ENCODE measurements at regions not wholly inside any gene's neighbourhood (a gene's known extent, or its start where the extent isn't known, plus 50 kb on each side); places are given as distances from the start of the nearest gene placed in this dataset.

DNA sequence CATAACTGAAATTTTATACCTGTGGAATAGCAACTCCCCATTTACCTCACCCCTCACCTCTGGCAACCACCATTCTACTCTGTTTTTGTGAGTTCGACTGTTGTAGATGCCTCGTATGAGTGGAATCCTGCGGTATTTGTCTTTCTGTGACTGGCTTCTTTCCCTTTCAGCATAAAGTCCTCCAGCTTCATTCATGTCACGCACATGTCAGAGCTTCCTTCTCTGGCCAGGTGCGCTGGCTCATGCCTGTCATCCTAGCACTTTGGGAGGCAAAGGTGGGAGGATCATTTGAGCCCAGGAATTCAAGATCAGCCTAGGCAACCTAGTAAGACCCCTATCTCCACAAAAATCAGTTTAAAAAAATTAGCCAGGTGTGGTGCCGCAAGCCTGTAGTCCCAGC, 278.4 kb downstream of the PARN start:
- no peak for TF ChIP-seq CTCF (conservative IDR thresholded peaks at IDR 0.05; ENCODE audit: low read length)
- TF ChIP-seq EZH2phosphoT487 (IDR thresholded peaks at IDR 0.05; ENCODE audit: borderline replicate concordance, low read depth, low read length), result no peak
- Histone ChIP-seq H3K9me2 (ENCODE audit: insufficient read depth, low read length) (no peaks in the 10 kb centered on the region), H2AFZ (ENCODE audit: low read length) (no peak overlapping the region), H3K4me3 (ENCODE audit: low read depth, low read length, poor library complexity, severe bottlenecking) (no peak overlapping the region), H3K79me2 (ENCODE audit: insufficient read depth, low read depth, low read length) (no peaks in the 10 kb centered on the region), H3K9me3 (ENCODE audit: low read length) (no peaks in the 10 kb centered on the region), H3K27ac (ENCODE audit: low read depth, low read length, poor library complexity, severe bottlenecking) (peak overlapping the region; percentile 14), H4K20me1 (ENCODE audit: insufficient read depth, low read length) (no peaks in the 10 kb centered on the region), H3K36me3 (ENCODE audit: insufficient read depth, low read length) (no peaks in the 10 kb centered on the region), H3K4me1 (ENCODE audit: insufficient read depth, low read length, poor library complexity, severe bottlenecking) (peaks cover 66% of the 10 kb centered on the region), H3K4me2 (ENCODE audit: low read length) (no peak overlapping the region)
- intact Hi-C loops (cut with micrococcal nuclease; ENCODE audit: unreplicated experiment), result no loop called here
- no TSS peak for BruUV-seq (replicated peaks)
- ChIA-PET POLR2A (interaction anchor here (0.7 kb wide), 1 partner anchor 151 kb away, joined by 3 read pairs; no protein-coding TSS in a partner anchor), CTCF (ENCODE audit: unreplicated experiment) (interaction anchor here (0.6 kb wide), 1 partner anchor 48 kb away, joined by 3 read pairs; no protein-coding TSS in a partner anchor)
- no peak for DNase-seq (ENCODE audit: low spot score)

GRCh38 chr16:14350626-14351025, 279.4 kb downstream of the PARN start:
- H3K9me2 ChIP-seq (ENCODE audit: insufficient read depth, low read length), result no peaks in the 10 kb centered on the region
- CTCF ChIA-PET (ENCODE audit: unreplicated experiment), result no interaction called here
- peaks cover 56% of the 10 kb centered on the region for H3K4me1 ChIP-seq (ENCODE audit: insufficient read depth, low read length, poor library complexity, severe bottlenecking)
- no peaks in the 10 kb centered on the region for H3K36me3 ChIP-seq (ENCODE audit: insufficient read depth, low read length)
- no peak for DNase-seq (ENCODE audit: low spot score)
- TF ChIP-seq EZH2phosphoT487 (IDR thresholded peaks at IDR 0.05; ENCODE audit: borderline replicate concordance, low read depth, low read length) (no peak), CTCF (conservative IDR thresholded peaks at IDR 0.05; ENCODE audit: low read length) (no peak)
- H2AFZ ChIP-seq (ENCODE audit: low read length), result peak overlapping the region; percentile 67; the same call in 1 of the 2 replicates
- H3K79me2 ChIP-seq (ENCODE audit: insufficient read depth, low read depth, low read length), result no peaks in the 10 kb centered on the region
- TSS peak; percentile 75 for BruUV-seq (replicated peaks)
- peak overlapping the region; percentile 64 for H3K4me2 ChIP-seq (ENCODE audit: low read length)
- H3K9me3 ChIP-seq (ENCODE audit: low read length), result no peaks in the 10 kb centered on the region
- H4K20me1 ChIP-seq (ENCODE audit: insufficient read depth, low read length), result no peaks in the 10 kb centered on the region
- H3K4me3 ChIP-seq (ENCODE audit: low read depth, low read length, poor library complexity, severe bottlenecking), result peak overlapping the region; percentile 29
- peak overlapping the region; percentile 60 for H3K27ac ChIP-seq (ENCODE audit: low read depth, low read length, poor library complexity, severe bottlenecking)
- POLR2A ChIA-PET, result no interaction called here
- intact Hi-C loops (cut with micrococcal nuclease; ENCODE audit: unreplicated experiment), result no loop called here

DNA sequence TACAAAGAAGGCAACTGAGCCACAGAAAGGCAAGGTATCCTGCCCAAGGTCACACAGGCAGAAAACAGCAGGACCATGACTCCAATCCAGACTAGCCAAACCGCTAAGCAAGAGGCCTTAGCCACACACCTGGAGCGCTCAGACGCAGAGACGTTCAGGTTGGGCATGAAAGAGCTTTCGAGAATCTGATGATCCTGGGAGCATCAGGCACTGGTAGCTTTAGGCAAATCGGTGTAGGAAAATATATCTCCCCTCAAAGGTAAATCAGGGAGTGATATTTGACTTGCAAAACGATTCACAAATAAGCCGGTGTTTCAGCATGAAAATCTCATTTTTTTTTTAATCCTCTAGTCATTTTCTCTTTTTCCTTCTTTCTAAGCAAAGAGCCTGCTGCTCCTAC, 279.0 kb downstream of the MRTFB start:
- Histone ChIP-seq H2AFZ (ENCODE audit: low read length) (peak overlapping the region; percentile 67; the same call in 1 of the 2 replicates), H3K36me3 (ENCODE audit: insufficient read depth, low read length) (no peaks in the 10 kb centered on the region), H3K9me2 (ENCODE audit: insufficient read depth, low read length) (no peaks in the 10 kb centered on the region), H3K4me1 (ENCODE audit: insufficient read depth, low read length, poor library complexity, severe bottlenecking) (peaks cover 51% of the 10 kb centered on the region), H4K20me1 (ENCODE audit: insufficient read depth, low read length) (no peaks in the 10 kb centered on the region), H3K4me3 (ENCODE audit: low read depth, low read length, poor library complexity, severe bottlenecking) (peak overlapping the region; percentile 29), H3K27ac (ENCODE audit: low read depth, low read length, poor library complexity, severe bottlenecking) (peak overlapping the region; percentile 60), H3K9me3 (ENCODE audit: low read length) (no peaks in the 10 kb centered on the region), H3K4me2 (ENCODE audit: low read length) (peak overlapping the region; percentile 64), H3K79me2 (ENCODE audit: insufficient read depth, low read depth, low read length) (no peaks in the 10 kb centered on the region)
- BruUV-seq (replicated peaks), result no TSS peak
- CTCF ChIA-PET (ENCODE audit: unreplicated experiment), result no interaction called here
- POLR2A ChIA-PET, result no interaction called here
- TF ChIP-seq CTCF (conservative IDR thresholded peaks at IDR 0.05; ENCODE audit: low read length), result no peak
- TF ChIP-seq EZH2phosphoT487 (IDR thresholded peaks at IDR 0.05; ENCODE audit: borderline replicate concordance, low read depth, low read length), result no peak
- DNase-seq (ENCODE audit: low spot score), result peak; percentile 57
- intact Hi-C loops (cut with micrococcal nuclease; ENCODE audit: unreplicated experiment), result no loop called here

Measured in OCI-LY7 (cell line).